OCI-LY7 (cell line): ENCODE measurements at regions not wholly inside any gene's neighbourhood (a gene's known extent, or its start where the extent isn't known, plus 50 kb on each side); places are given as distances from the start of the nearest gene placed in this dataset.

Experiments
- CTCF ChIP-seq: fragments of 200-600 bp; sonication (generic); conservative IDR thresholded peaks from 2 replicates; pipeline ENCODE4 v1.5.1; 2014; ENCODE audit warnings: mild to moderate bottlenecking, antibody characterized with exemption, low read length, moderate library complexity, mixed read lengths
- EZH2phosphoT487 ChIP-seq: fragments of 200-600 bp; sonication (generic); IDR thresholded peaks from 2 replicates; pipeline ENCODE4 v1.6.1; 2018; ENCODE audit warnings: low read depth, borderline replicate concordance, mild to moderate bottlenecking, mixed run types, antibody characterized with exemption, low read length, moderate library complexity, mixed read lengths

- TF ChIP-seq CTCF (no peak), EZH2phosphoT487 (no peak)
Observed at GRCh38 chr5:120779674-120780073, 315.6 kb downstream of the PRR16 start.
